HG03439 (cell line): ENCODE measurements at regions not wholly inside any gene's neighbourhood (a gene's known extent, or its start where the extent isn't known, plus 50 kb on each side); places are given as distances from the start of the nearest gene placed in this dataset.
"Not testable (repeated sequence)": the region's sequence is repeated elsewhere in the genome, so short reads cannot be mapped to it uniquely, and the experiment has no call there.

Experiments used
- ATAC-seq: cut with Tn5 transposase; IDR thresholded peaks from one replicate; pipeline ENCODE4 v1.9.1; 2021; ENCODE audit warnings: mild to moderate bottlenecking, moderate library complexity; ENCODE audit not compliant: unreplicated experiment

GRCh38 chr7:109402107-109402506, 832.4 kb downstream of the DNAJB9 start:
- ATAC-seq = no peak

GRCh38 chr7:109407756-109408155, 838.1 kb downstream of the DNAJB9 start:
- ATAC-seq = no peak

GRCh38 chr7:109437957-109438356, 868.3 kb downstream of the DNAJB9 start:
- ATAC-seq = no peak

- no peak for ATAC-seq
These were observed 880.1 kb downstream of the DNAJB9 start for GRCh38 chr7:109449760-109450159.

- ATAC-seq = no peak
These were observed 886.4 kb downstream of the DNAJB9 start for GRCh38 chr7:109456116-109456515.

- no peak for ATAC-seq
These were observed 890.6 kb downstream of the DNAJB9 start for GRCh38 chr7:109460296-109460695.

- no peak for ATAC-seq
These were observed 892.5 kb downstream of the DNAJB9 start for GRCh38 chr7:109462171-109462570.

GRCh38 chr7:109467729-109468128, 898.1 kb downstream of the DNAJB9 start:
- not testable (repeated sequence) for ATAC-seq

GRCh38 chr7:109473172-109473571, 903.5 kb downstream of the DNAJB9 start:
- no peak for ATAC-seq

- no peak for ATAC-seq
These were observed 906.7 kb downstream of the DNAJB9 start for GRCh38 chr7:109476409-109476808.

- ATAC-seq = no peak
These were observed 909.7 kb downstream of the DNAJB9 start for GRCh38 chr7:109479388-109479787.

- not testable (repeated sequence) for ATAC-seq
These were observed 920.9 kb downstream of the DNAJB9 start for GRCh38 chr7:109490607-109491006.

GRCh38 chr7:109497053-109497452, 927.4 kb downstream of the DNAJB9 start:
- no peak for ATAC-seq

GRCh38 chr7:109498131-109498530, 928.5 kb downstream of the DNAJB9 start:
- ATAC-seq = no peak

GRCh38 chr7:109503421-109503820, 933.7 kb downstream of the DNAJB9 start:
- ATAC-seq = no peak

GRCh38 chr7:109522585-109522984, 952.9 kb downstream of the DNAJB9 start:
- ATAC-seq = no peak

- ATAC-seq = no peak
These were observed 958.2 kb downstream of the DNAJB9 start for GRCh38 chr7:109527833-109528232.

- ATAC-seq = no peak
These were observed 960.0 kb downstream of the DNAJB9 start for GRCh38 chr7:109529712-109530111.

GRCh38 chr7:109532262-109532992, 962.8 kb downstream of the DNAJB9 start:
- ATAC-seq = no peak

GRCh38 chr7:109545686-109546085, 976.0 kb downstream of the DNAJB9 start:
- ATAC-seq = no peak

- no peak for ATAC-seq
These were observed 980.0 kb downstream of the DNAJB9 start for GRCh38 chr7:109549471-109550193.

GRCh38 chr7:109552017-109552416, 982.3 kb downstream of the DNAJB9 start:
- no peak for ATAC-seq
